Hematopoietic multipotent progenitor cell treated with erythropoietin and hydrocortisone succinate and interleukin-3 and kit ligand, for 15 days (in vitro differentiated cells): ENCODE measurements at regions not wholly inside any gene's neighbourhood (a gene's known extent, or its start where the extent isn't known, plus 50 kb on each side); places are given as distances from the start of the nearest gene placed in this dataset.
"Not testable (repeated sequence)": the region's sequence is repeated elsewhere in the genome, so short reads cannot be mapped to it uniquely, and the experiment has no call there.

ENCODE experiments used
- DNase-seq: peaks from one replicate; pipeline ENCODE4 v3.0.0-alpha.2; 2015; ENCODE audit warnings: low spot score

DNA sequence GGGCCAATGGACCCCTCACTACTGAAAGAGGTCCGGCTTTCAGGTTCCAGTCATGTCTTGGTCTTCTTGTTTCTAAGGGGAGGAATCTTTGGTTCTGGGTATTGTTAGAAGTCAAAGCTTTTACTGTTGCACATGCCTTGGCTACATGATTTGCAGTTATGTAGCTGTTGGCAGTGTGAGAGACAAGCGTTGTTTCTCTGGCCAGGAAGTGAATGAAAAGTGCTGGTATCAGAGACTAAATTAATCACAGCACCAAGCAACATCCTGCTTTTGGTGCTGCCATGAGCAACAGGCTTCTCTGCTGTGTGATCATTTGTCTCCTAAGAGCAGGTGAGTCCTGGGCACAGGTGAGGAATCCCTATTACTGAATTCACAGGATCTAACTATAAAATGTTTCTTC is 100.1 kb upstream of the PRSS3 start:
- no peak for DNase-seq

DNA sequence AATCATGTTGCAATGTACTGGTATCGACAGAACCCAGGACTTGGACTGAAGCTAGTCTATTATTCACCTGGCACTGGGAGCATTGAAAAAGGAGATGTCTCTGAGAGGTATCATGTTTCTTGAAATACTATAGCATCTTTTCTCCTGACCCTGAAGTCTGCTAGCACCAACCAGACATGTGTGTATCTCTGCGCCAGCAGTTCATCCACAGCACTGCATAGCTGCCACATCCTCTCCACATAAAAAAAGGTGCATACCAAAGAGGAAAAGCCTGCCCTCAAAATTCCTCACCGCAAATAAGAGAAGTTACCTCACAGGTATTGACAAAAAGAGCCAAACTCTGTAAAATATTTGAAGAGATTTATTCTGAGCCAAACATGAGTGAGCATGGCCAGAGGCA is 99.5 kb upstream of the PRSS3 start:
- DNase-seq = no peak

DNA sequence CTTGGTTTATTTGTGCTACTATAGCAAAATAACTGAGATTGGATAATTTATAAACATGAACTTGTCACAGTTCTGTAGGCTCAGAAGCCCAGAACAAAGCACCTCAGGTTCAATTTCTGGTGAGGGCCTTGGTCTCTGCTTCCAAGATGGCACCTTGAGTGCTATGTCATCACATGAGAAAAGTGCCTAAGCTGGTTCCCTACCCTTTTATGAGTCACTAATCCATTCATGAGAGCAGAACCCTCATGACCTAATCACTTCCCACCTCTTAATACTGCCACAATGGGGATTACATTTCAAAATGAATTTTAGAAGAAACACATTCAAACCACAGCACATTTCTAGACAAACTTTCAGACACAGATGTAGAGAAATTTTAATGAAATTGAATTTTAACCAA is 98.2 kb upstream of the PRSS3 start:
- DNase-seq = no peak

DNA sequence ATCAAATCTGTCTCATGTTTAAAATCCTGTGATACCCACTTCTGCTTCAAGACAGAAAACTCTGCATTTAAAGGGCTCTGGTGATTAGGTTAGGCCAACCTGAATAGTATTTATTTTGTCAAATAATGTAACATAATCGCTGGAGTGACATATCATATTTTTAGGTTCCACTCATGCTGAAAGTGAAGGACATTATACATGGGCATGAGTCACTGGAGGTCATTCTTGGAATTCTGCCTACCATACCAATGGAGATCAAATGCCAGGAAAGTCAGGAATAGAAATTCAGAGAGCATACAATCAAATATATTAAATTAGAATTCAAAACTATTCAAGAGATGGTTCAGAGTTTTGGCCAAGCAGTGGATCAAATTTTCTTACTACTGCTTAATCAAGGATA is 97.1 kb upstream of the PRSS3 start:
- no peak for DNase-seq

DNA sequence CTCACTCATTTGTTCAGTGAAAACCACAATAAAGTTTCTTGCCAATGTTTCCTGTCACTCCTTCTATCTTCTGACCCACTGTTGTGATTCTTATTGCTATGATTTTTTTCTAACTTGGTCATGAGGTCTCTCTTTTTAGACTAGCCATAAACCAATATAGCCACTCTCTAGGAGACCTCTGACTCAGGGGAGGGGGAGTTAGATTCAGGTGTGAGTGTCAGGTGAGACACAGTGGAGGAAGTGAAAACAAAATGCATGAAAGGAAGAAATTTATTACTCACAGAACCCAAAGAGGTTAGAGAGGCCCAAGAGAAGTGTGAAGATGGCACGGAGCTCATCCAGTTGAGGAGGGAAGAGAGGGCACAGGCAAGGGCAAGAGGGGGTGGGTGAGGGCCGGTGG is 94.4 kb upstream of the PRSS3 start:
- not testable (repeated sequence) for DNase-seq

DNA sequence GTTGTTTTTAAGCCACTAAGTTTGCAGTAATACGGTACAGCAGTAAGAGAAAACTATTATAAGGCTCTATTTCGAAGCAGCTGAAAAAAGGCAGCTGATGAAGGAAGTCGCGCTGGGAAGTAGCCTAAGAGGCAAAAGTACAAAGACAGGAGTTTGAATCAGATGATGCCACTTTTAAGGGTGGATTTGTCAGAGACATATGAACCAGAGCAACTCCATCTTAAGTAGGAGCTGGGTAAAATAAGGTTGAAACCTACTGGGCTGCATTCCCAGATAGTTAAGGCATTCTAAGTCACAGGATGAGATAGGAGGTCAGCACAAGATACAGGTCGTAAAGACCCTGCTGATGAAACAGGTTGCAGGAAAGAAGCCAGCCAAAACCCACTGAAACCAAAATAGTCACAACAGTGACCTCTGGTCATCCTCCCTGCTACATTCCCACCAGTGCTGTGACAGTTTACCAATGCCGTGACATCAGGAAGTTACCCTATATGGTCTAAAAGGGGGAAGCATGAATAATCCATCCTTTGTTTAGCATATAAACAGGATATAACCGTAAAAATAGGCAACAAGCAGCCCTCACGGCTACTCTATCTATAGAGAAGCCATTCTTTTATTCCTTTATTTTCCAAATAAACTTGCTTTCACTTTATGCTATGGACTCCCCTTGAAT is 91.8 kb upstream of the PRSS3 start:
- DNase-seq = no peak

DNA sequence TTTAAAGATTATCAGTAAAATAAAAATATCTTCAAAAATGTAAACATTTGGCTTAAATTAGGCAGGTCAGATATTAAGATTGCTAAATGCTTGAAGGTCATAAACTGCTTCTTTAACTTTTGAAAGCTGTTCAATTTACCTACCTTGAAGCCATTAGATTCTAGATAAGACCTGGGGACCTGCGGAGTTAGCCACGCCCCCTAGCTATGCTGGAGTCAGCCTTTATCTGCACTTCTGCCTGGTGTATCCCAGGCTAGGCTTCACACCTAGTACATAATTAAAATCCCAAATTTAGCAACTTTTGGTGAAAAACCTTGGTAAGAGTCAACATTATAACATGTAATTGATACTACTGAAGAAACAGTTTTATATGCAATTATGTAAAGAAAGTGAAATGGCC is 89.9 kb upstream of the PRSS3 start:
- not testable (repeated sequence) for DNase-seq

DNA sequence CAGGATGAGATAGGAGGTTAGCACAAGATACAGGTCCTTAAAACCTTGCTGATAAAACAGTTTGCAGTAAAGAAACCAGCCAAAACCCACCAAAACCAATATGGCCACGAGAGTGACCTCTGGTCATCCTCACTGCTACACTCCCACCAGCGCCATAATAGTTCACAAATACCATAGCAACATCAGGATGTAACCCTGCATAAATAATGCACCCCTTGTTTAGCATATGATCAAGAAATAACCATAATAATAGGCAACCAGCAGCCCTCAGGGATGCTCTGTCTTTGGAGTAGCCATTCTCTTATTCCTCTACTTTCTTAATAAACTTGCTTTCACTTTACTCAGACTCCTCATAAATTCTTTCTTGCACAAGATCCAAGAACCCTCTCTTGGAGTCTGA is 86.9 kb upstream of the PRSS3 start:
- no peak for DNase-seq

DNA sequence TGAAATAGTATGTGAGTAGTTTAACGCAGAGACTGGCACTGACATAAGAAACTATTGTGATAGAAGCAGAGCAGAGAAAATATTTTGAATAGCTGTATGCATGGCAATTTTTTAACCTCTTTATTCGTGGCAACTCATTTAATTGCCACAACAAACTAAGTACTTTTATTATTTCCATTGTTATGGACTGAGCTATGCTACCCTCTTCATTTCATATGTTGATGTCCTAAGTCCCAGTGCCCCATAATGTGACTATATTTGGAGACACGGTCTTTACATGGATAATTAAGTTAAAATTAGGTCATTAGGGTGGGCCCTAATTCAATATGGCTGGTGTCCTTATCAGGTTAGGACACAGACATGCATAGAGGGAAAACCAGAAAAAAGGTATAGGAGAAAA is 86.1 kb upstream of the PRSS3 start:
- DNase-seq = peak; percentile 47

DNA sequence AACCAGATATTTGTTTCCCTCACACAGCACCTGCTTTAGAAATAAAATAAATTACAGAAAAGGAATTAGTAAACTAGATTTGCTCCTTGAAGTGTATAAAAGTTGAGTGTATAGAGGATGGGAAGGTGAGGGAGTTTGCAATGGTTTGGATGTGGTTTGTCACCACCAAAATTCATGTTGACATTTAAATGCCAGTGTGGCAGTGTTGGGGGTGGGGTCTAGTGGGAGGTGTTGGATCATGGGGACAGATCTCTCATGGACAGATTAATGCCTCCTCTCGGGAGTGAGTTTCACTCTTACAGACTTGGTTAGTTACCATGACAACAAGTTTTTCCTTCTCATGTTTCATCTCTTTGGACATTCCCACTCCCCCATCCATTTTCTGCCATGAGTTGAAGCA is 83.9 kb upstream of the PRSS3 start:
- not testable (repeated sequence) for DNase-seq

DNA sequence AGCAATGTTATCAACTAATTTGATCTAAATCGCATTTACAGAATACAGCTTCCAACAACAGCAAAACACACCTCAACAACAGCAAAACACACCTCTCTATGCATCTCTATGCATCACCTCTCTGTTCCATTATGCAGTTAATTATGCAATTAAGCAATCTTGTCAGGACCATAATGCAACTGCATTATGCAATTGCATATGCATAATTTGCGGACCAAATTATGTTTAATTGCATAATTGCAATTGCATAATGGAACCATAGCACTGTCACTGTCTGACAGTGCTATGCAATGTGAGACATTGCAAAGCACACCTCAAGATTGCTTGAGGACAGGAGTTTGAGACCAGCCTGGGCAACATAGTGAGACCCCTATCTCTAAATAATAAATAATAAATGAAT is 80.4 kb upstream of the PRSS3 start:
- no peak for DNase-seq

DNA sequence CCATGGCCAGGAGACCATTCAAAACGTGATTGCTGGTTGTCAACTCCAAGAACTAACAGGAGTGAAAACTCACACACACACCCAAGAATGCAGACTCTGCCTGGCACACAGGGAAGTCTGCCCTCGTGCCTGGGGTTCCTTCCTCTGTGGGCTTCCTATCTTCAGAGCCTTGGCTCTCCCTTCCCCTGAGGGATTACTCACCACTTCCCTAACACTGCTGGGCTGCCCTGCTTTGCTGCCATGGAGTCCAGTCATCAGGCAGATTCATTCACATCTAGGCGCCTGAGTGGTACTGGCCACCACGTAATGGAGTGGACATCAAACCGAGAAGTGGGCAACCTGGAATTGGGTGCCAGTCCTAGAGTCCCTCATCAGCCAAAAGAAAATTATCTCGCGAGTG is 76.4 kb upstream of the PRSS3 start:
- DNase-seq = no peak

DNA sequence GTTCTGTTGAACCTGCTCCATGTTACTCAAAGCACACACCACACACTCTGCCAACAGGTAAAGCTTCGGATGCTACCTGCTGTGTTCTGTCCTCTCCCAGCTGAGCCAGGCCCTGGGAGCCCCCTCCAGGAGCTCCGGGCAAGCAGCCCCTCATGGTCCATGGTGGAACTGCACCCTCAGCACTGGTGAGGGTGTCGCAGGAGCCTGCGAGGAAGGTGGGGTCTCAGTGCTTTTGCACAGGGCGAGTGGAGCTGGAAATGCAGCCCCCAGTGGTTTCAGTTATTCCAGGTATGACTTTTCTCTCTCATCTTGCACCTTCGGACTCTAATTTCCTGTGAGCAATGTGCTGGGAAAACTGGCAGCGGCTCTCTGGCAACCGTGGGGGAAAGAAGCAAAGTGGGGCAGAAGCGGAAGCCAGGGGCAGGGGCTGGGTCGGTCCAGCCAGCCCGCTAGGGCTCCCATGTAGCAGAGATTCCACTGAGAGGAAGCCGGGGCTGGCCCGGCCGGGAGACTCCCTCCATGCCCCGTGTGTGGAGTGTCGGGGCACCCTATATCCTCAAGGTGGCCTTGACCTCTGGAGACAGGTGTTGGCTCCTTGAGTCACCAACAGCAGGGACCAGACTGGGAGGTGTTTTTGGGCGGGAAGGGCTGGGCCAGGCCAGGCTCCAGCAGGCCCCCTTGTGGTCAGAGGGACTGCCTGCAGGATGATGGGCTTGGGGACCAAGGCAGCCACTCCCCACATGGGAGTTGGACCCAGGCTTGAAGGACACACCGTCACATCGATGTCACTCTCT is 75.6 kb upstream of the PRSS3 start:
- peak; percentile 59 for DNase-seq

DNA sequence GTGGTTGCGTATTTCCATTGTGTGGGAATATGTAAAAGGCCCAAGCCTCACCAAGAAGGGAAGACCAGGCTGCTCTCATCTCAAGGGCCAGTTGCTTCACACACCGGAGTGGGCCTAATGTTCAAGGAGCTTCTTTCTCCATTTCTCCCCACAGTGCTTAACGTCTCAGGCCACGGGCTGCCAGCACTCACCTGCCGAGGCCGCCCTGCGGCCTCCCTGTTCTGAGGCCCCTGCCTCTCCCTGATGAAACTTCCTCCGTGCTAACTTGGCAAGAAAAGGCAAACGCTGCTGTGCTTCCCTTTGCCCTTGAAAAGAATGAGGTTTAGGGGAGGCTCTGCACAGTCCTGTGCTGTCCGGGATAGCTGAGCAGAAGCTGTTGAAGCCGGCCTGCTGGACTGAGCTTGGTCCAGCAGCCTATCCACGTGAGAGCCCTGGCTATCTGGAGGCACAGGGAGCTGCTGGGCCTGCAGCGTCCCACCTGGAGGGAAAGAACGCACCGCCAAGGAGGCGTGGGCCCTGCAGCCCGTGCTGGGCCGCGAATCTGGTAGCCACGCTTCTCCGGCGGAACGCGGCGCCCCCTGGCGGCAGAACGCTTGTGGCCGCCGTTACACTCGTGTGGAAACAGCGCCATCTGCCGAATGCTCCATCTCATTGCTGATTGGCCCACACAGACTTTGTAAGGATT is 73.5 kb upstream of the PRSS3 start:
- peak; percentile 89 for DNase-seq

DNA sequence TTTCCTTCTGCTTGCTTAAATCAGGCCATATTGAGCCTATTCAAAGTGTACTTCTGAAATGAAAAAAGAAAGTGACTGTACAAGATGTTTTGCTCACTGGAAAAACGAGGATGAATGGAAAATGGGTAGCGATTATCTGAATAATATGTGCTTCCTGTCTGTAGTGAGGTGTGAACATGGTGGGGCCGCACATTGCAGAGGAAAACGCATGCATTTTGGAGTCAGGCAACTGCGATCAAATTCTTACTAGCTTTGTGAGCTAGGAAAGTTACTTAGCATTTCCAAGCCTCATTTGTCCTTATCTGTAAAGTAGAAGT is 73.0 kb upstream of the PRSS3 start:
- DNase-seq = no peak

DNA sequence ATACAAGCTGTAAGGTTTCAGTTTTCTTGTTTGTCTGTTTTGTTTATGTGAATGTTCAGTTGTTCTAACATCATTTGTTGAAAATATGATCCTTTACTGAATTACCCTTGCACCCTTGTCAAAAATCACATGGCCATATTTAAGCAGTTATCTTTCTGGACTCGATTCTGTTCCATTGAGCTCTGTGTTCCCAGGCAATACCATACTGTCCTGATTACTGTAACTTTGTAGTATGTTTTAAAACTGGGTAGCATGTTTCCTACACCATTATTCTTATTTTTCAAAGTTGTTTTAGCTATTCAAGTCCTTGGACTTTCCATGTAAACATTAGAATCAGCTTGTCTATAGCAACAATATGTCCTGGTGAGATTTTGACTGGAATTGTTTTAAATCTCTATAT is 66.7 kb upstream of the PRSS3 start:
- no peak for DNase-seq

DNA sequence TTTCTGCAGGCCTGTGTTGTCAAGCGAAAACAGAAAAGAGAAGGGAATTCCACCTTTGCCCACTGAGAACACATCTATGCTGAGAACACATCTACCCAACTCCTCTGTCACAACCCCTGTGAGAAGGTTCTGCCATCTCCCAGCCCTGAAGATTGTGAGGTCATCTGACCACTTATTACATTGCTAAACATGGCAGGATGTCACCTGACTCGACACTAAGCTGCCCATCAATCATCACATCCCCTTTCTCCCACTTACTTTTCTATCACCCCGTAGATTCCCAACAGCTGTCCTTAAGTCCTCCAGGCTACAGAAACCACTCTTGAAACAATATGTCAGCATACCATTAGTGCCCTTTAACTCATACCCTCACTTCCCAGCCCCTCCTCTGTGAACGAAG is 64.2 kb upstream of the PRSS3 start:
- DNase-seq = no peak

DNA sequence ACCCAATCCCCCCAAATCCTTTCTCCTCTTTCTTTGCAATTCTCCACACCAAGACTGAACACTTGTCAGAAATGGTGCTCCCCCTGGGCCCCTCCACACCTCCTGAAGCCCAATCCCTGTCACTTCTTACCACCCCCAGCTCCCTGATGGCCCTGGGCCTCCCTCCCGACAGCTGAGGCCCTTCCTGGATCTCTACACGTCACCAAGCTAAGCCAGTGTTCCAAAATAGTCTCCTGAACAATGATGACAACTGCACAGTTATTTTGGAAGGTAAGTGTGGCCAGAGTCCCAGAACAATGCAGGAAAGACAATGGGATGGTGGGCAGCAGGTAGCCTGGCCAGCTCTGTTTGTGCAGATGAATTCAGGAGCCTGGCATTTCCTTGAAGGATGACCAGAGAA is 63.7 kb upstream of the PRSS3 start:
- no peak for DNase-seq

DNA sequence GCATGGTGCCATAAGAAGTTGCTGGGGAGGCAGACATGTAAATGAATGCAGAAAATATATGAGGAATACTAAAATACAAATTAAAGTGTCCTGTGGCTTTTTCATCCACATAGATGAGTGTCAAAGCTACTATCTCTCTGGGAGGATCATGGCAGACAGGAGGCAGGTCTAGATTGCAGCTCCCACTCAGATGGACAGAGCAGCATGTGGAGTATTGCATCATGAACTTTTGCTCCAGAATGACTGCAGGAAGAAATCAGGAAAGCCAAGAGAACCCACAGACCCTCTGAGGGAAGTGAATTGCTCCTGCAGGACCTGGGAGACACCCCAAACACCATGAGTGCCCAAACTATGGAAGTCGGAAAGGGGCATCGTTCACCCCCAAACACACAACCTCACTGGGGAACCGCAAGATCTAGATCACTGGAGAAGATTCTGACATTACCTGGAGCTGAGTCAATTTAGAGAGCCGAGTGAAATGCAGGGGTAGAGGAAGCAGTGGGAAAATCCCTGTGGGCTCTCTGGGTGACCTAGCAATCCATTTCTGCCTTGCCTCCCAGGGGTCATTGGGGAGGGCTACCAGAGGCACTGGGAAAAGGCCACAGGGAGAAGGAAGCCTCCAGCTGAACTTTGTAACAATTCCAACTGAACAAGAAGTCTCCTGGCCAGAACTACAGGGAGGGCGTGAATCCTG is 61.0 kb upstream of the PRSS3 start:
- DNase-seq = not testable (repeated sequence)

DNA sequence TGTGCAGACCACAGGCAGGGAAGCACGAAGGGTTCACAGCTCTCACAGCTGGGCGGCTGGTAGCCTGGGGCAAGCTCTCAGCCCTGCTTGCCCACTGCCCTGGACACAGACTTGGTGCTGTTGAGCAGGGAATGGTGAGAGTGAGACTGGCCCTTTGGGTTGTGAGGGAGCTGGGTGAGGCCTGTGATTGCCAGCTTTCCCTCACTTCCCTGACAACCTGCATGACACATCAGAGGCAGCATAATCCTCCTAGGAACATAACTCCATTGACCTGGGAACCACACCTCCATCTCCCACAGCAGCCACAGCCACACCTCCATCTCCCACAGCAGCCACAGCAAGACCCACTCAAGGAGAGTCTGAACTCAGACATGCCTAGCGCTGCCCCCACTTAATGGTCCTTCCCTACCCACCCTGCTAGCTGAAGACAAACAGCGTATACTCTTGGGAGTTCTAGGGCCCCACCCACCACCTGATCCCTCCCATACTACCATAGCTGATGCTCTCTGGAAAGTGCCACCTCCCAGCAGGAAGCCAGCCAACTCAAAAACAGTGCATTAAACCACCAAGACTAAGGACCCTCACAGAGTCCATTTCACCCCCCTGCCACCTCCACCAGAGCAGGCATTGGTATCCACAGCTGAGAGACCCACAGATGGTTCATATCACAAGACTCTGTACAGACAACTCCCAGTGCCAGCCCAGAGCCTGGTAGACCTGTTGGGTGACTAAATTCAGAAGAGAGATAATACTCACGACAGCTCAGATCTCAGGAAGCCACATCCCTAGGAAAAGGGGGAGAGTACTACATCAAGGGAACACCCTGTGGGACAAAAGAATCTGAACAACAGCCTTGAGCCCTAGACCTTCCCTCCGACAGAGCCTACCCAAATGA is 60.2 kb upstream of the PRSS3 start:
- DNase-seq = not testable (repeated sequence)

DNA sequence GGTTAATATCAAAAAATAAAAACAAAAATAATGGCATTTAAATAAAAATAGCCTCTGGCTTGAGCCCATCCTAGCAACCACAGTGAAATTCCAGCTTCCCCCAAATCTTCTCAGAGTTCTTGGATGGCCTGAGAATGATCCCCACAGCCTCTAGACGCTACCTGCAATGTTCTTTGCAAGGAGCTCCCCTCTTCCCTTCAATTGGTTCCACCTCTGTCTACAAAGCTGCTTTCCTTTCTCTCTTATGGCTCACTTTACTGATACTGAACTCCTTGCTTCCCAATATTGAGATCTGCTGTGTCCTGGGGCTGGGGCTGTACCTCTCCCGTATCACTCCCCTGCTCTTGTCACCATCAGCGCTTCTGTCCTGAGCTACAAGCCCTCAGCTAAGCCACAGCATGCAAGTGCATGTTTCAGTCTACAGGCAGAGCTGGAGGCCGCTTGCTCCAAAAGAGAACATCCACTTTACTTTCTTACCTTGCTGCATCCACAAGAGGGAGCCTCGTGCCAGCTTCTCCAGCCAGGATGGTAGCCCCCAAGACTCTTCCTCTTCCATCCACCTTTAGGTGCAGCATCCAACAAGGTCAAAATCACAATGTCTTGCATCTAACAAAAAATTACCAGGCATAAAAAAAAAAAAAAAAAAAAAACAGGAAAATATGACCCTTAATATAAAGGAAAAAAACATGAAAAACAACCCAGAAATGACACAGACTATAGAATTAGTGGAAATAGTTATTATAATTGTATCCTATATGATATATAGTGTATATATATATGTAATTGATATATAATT is 57.4 kb upstream of the PRSS3 start:
- no peak for DNase-seq
